GM18508 (cell line): ENCODE measurements at regions not wholly inside any gene's neighbourhood (a gene's known extent, or its start where the extent isn't known, plus 50 kb on each side); places are given as distances from the start of the nearest gene placed in this dataset.

Source experiments
- ATAC-seq: cut with Tn5 transposase; IDR thresholded peaks from one replicate; pipeline ENCODE4 v1.9.1; 2021; ENCODE audit warnings: moderate number of reproducible peaks; ENCODE audit not compliant: insufficient read depth, unreplicated experiment

DNA sequence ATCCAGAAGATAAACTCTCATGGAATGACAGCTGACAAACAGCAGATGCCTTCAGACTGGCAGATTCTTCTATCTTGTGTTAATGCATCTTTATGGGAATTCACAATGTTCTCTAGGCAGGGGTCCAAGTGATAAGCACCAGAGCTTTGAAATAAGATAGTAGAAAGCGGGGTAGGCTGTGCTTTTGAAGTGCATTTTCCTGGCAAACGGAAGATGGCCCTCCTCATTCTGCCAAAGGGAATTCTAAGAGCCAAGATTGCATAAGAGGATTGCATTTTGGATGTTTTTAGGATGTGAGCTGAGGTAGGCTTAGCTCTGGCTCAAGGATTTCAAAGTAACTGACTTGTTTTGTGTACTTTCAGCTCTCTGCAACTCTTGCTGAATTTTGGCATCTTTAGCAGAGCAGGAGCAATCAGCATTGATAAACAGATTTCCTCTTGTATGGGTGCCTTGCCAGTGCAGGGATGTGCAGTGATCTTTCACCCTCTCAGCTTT is 298.5 kb upstream of the KLF6 start:
- ATAC-seq = no peak

DNA sequence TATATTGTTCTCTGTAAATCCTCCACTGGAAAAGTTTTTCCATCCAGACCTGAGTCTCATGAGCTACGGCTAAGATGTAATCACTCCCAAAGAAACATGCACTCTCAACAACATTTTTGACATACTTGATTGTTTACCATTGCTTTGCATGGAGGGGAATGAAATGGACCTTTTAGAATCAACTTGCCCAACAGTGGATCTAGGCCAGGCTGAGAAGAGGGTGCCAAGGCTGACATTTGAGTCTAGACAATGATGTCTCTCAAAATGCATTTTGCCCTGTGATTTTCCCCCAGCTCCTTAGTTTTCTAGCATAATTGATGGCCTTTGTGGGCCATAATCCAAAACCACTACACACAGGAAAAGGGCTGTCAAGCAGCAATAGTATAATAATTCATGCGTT is 297.9 kb upstream of the KLF6 start:
- ATAC-seq = no peak

DNA sequence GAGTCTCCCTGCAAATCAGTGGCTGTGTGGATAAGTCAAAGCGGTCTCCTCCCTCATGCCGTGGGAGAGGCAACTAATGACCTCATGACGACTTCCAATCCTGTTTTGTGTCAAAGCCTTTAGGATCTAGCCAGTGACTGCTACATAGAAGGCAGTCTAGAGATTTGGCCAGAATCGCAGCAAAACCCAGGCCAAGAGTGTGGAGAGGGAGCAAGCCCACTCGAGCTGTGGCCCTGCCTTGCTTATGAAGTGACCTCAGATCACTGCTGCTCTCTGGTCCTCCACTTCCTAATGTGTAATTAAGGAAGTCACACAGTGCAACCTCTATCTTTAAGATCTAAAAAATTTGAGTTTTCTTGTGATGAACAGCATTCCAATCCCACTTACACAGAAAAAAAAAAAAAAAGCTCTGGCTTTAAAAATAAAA is 296.7 kb upstream of the KLF6 start:
- no peak for ATAC-seq

DNA sequence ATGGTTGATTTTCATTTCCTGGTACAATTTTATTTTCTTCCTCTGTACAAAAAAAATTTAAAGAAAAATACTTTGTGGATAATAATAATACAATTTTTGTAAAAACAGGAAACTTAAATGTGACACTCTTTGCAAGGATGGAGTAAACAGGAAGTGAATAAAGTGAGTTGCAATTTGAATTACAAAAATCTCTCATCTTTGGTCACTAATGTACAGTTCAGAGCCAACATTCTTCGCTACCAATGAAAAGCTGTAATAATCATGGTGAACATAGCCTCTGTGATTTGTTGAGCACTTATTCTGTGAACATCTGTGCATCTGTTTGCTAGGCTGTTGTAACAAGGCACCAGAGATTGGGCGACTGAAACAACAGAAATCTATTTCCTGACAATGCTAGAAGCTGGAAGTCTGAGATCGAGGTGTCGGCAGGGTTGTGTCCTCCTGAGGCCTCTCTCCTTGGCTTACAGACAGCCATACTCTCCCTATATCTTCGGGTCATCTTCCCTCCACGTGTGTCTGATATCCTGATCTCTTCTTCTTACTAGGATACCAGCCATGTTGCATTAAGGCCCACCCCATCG is 295.3 kb upstream of the KLF6 start:
- ATAC-seq = no peak

DNA sequence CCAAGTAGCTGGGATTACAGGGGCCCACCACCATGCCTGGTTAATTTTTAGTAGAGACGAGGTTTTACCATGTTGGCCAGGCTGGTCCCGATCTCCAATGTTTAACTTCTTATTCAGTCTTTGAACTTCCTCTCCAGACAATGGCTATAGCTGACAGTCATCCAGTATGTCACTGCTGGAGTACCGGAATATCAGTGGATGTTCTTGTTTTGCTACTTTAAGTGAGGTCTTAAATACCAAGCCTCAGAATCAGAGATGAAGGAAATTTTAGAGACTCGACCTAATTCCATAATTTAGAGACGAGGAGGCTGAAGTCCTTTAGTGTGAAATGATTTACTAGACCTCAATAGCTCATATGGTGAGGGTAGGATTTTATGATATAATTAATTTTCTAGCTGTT is 294.8 kb upstream of the KLF6 start:
- no peak for ATAC-seq

DNA sequence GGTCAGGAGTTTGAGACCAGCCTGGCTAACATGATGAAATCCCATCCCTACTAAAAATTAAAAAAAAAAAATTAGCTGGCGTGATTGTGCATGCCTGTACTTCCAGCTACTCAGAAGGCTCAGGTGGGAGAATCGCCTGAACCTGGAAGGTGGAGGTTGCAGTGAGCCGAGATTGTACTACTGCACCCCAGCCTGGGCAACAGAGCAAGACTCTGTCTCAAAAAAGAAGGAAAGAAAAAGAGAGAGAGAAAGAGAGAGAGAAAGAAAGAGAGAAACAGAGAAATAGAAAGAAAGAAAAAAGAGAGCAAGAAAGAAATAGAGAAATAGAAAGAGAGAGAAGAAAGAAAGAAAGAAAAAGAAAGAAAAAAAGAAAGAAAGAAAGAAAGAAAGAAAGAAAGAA is 292.8 kb upstream of the KLF6 start:
- ATAC-seq = no peak

DNA sequence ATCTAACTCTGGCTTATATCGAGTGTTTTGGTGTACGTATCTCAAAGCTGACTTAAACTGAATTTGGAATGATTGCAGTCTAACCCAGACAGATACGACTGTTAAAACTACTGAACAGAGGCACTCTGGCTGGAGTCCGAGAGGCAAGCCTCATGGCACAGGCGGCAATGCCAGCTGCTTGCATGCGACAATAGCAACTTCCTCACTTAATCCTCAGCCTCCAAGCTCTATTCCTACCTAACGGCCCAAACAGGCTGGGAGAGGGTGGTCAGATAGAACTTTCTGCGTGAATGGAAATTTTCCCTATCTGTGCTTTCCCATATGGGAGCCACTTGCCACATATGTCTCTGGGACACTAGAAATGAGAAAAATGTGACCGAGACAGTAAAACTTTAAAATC is 292.0 kb upstream of the KLF6 start:
- no peak for ATAC-seq

DNA sequence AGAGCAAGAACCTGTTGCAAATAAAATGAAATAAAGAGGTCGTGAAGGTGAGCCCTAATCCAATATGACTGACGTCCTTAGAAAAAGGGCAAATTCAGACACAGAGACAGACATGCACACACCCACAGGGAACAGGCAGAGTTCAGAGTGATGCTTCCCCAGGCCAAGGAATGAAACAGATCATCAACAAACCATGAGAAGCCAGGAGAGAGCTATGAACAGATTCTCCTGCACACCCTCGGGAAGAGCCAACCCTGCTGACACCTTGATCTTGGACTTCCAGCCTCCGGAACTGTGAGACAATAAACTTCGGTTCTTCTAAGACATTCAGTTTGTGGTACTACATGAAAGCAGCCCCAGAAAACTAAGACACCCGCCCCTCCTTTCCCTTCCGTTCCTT is 290.4 kb upstream of the KLF6 start:
- ATAC-seq = no peak

DNA sequence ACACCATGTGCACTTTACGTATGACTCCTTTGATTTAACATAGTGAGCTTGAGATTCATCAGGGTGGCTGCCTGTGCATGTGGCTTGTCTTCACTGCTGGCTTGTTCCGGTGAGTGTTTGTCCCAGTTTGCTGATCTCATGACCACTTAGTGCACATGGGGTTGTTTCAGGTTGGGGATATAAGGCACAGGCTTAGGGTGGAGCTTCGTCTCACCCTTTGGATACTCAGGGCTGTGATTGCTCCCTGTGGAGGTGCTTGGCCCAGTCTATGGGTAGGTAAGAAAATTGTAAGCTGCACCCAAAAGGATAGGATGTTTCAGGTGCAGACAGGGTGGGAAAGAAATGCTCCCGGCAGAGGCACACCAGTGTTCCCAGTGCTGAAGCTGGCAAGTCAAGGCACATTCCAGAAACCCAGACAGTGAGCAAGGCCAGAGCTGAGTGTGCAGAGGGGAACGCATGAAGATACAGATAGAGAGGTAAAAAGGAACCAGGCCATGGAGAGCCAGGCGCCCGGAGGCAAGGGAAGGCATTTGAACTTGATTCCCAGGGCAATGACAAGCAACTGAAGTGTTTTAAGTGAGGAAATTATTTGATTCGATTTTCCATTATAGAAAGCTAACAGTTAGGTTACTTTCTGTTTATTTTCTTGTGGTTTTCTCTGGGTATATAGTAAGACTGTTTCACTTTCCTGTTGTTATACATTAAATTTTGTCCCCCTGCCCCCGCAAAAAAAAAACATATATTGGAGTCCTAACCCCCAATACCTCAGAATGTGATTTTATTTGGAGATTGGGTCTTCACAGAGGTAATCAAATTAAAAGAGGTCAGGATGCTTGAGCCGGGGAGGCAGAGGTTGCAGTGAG is 289.8 kb upstream of the KLF6 start:
- no peak for ATAC-seq

DNA sequence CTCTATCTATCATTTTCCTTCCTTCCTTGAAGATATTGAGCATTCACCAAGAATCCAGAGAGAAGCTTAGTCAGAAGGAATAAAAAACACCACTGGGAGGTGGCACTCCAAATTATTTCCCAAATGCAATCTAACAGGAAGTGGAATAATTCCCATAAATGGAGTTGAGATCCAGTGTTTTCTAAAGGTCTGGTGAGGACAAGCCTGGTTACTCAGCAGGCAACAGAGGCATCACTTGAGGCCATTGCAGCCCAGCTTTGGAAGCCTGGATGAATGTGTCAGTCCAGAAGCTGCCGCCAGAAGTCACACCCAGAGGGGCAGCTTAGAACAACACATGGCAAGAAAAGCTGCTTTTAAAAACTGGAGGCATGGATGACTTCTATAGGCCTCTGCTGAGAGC is 288.9 kb upstream of the KLF6 start:
- no peak for ATAC-seq

DNA sequence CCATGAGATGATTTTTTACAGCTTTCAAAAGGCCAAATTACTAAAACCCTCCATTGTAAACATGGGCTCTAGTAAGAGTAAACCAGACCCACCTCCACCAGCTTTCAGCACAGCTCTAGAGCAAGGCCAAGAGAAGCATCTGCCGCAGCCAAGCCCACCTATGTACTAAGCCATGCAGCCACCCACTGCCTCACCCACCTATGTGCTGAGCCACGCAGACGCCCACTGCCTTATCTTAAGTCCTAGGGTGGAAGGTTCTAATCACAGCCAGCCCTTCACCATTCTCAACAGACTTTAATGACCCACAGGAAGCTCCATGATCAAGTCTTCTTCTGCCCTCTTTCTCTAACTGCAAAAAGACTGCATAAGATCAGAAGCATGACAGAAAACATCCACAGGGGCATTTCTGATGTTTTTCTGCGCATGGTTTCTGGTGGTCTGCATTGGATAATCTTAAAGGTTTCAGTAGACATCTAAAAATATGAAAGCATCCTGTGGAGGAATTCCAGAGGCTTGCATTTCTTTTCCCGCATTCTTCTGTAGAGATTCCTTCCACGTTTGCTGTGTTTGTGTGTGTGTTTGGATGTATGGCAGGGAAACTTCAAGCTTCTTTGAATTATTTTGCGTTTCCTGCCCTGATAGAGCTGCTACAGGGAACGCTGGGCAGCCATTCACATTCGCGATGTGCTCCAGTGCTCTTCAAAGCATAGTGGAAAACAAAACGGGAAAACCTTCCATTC is 286.1 kb upstream of the KLF6 start:
- ATAC-seq = no peak

DNA sequence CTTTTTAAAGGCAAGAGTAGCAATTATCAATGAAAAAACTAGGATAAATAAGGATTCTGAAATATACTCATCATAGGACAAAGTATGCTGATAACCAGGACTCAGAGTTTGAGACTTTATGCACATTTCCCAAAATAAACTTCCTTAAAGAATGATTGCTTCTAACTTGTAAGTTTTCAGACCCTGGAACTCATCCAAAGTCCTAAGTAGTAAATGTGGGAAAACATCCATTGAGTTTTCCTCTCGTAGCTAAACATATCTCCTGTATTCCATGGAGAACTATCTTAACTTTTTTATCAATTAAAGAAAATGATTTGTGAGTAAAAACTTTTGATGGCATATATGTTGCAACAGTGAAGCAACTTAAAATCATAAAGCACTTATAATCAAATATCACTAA is 285.2 kb upstream of the KLF6 start:
- no peak for ATAC-seq

DNA sequence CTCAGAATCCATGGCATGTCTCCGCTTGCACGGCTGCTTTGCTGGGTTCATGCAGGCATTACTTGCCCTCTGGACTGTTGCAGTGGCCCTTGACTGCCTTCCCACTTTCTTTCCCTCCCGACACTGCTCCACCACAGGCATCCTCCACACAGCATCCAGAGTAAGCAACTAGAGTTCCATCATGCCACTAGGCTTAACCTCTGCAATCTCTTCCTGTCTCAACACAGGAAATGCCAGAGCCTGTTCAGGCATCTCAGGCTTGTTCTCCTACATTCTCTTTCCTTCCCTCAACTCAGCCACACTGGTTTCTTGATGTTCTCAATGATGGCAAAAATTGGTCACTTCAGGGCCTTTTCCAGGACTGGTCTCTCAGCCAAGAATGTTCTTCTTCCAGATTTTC is 284.5 kb upstream of the KLF6 start:
- no peak for ATAC-seq

DNA sequence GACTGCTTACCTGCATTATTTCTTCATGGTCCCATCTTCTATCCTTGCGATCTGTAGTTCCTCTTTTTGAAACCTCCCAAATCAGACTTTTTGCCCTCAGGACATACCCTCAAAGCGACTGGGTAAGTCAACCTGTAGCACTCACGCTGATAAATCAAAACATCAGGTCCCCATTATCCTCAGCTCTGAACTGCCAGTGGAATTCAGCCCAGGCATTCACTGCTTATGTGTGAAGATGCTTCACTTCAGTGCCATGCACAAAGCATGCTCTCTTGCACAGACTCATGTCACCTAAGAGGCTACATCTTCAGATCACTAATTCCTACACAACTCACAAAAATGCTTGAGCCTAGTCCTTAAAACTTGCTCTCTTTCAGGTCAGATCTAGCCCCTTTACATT is 283.6 kb upstream of the KLF6 start:
- ATAC-seq = no peak

DNA sequence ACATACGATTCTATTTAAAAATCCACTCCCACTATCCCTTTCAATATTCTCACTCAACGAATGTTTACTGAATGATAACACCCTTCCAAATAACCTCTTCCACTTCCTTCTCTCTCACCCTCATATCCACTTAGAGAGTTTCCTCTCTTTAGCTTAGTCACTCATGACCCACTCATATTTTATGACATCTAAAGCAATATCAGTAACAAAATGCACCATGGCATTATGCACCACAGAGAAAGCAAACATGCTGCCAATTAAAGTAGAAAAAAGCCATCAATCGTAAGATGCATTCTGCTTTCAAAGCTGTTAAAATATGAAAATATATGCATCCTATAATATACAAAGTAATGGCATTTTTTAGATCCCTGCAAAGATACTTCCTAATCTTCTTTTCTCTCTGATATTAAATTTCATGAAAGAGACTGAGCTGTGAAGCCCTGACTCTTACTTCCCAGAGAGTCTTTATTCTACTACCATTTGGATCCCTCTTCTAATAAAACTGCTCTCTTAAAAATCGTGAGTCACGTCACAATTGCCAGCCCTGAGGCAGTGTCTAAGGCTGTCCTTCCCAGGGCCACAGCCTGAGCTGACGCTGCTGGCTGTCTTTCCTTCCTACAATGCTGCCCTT is 283.0 kb upstream of the KLF6 start:
- no peak for ATAC-seq

DNA sequence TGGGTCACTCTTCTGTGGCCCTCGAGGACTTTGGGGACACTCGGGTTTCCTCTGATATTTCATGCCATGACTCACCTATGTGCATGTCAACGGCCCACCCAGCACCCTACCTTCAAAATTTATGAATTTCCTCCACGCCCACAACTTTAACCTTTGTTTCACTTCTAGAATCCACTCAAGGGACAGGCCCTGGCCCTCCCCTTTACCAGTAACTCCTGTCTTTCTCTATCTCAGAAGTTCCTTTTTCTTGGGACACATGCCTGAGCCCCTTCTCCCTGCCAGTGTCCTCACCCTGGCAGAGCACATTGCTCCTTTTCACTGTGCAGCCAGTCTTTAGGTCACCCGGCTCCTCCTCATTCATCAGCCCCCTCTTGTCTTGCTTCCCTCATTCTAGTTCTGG is 282.5 kb upstream of the KLF6 start:
- no peak for ATAC-seq

DNA sequence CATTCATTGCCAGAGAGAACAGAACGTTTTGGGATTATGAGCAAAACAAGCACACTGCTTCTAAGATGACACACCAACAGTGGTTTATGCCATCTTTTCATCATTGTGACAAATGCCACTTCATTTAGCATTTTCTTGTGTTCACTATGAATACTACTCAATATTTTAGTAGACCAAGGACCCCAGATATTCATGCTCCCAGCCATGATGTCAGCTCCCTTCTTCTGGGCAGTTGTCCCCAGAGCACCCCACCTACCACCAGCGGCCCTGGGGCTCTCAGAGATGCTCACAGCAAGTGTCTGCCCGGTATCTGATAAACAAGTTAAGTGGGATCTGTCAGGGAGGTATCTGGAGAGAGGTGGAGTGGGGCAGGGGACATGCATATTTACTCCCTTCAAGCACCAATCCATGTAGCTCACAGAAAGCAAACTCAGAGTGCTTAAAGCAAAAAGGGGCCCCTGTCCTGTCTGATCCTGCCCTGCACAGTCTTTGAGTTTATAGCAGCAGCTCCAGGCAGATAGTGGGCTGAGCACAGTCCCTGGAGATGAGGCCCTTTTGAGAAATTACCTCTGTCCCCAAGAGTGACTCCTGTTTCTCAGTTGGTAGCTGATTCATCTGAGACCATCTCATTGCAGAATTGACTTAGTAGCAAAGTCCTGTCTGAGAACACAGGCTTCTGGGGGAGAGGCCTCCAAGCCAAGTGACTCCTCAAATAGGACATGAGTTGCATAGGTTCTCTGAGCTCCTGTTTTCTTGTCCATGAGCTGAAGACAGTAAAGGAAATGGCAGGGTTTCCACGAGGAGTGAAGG is 281.8 kb upstream of the KLF6 start:
- ATAC-seq = no peak

DNA sequence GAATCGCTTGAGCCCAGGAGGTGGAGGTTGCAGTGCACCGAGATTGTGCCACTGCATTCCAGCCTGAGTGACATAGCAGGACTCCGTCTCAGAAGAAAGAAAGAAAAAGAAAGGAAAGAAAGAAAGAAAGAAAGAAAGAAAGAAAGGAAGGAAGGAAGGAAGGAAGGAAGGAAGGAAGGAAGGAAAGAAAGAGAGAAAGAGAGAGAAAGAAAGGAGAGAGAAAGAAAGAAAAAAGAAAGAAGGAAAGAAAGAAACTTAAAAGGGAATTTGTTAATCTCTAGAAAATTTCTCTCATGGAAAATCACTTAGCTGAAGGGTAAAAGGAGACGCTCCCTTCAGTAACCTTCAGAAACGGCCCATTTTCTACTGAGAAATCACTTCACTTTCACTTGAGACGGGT is 279.5 kb upstream of the KLF6 start:
- no peak for ATAC-seq

DNA sequence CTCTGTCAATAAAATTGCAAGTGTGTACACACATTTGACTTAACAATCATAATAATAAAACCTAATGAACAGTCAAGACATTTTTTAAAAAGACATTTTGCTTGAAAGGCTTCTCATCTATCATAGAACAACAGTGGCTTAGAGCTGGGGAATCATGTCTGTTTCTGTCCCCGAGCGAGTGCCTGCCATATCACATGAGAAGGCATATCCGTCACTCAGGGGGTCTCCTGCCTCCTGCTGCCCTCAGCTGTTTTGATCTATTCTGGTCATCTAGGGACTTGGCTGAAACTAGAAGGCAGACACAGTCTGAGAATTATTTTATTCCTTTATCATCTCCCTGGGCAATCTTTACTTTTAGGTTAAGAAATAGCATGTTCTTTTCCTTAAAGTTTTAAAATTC is 278.7 kb upstream of the KLF6 start:
- ATAC-seq = no peak

DNA sequence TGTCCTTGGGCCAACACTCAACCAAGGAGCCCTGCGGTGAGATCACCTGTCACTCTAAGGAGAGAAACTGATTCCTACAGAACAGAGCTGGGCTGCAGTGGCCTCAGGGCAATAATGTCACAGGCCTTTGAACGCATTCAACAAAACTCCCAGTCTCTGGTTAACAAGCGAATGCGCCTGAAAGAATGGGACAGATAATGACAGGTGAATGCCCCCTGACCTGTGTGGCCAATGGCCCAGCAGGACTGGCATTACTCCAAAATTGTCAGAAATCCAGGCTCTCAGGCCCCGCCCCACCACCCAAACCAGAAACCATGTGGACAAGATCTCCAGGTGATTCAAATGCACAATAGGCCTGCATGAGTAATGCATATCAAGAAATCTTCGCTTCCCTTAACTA is 277.7 kb upstream of the KLF6 start:
- ATAC-seq = no peak
